GM20000 (cell line): ENCODE measurements at regions not wholly inside any gene's neighbourhood (a gene's known extent, or its start where the extent isn't known, plus 50 kb on each side); places are given as distances from the start of the nearest gene placed in this dataset.

Experiments used
- DNase-seq: peaks from one replicate; pipeline ENCODE4 v3.0.0; 2012; ENCODE audit warnings: low spot score
- CTCF ChIP-seq: IDR thresholded peaks from 2 replicates; pipeline ENCODE4 v1.5.1; 2012; ENCODE audit warnings: mild to moderate bottlenecking, control low read depth; ENCODE audit errors: extremely low read depth, missing control alignments

GRCh38 chr12:85369365-85370154 lies 89.5 kb downstream of the ALX1 start:
- no peak for TF ChIP-seq CTCF
- DNase-seq = no peak

GRCh38 chr12:85373045-85373444 lies 93.0 kb downstream of the ALX1 start:
- no peak for DNase-seq
- no peak for TF ChIP-seq CTCF

GRCh38 chr12:85374981-85375380 lies 95.0 kb downstream of the ALX1 start:
- no peak for DNase-seq

GRCh38 chr12:85385406-85385805 lies 105.4 kb downstream of the ALX1 start:
- no peak for DNase-seq
- no peak for TF ChIP-seq CTCF

More at GRCh38 chr12:85374981-85375380, 95.0 kb downstream of the ALX1 start:
- no peak for TF ChIP-seq CTCF

- TF ChIP-seq CTCF = no peak
- DNase-seq = no peak
Measured at GRCh38 chr12:85390266-85390665, 110.2 kb downstream of the ALX1 start.

GRCh38 chr12:85392508-85392907 lies 112.5 kb downstream of the ALX1 start:
- TF ChIP-seq CTCF = no peak
- DNase-seq = no peak

- DNase-seq = no peak
- no peak for TF ChIP-seq CTCF
Measured at GRCh38 chr12:85393606-85394005, 113.6 kb downstream of the ALX1 start.
